GM20000 (cell line): ENCODE measurements at regions not wholly inside any gene's neighbourhood (a gene's known extent, or its start where the extent isn't known, plus 50 kb on each side); places are given as distances from the start of the nearest gene placed in this dataset.

Experiments
- DNase-seq: peaks from one replicate; pipeline ENCODE4 v3.0.0; 2012; ENCODE audit warnings: low spot score
- TF ChIP-seq, protein P1 (sequence below): IDR thresholded peaks from 2 replicates; pipeline ENCODE4 v1.5.1; 2012; ENCODE audit warnings: mild to moderate bottlenecking, control low read depth; ENCODE audit errors: extremely low read depth, missing control alignments

- TF ChIP-seq, protein P1, sequence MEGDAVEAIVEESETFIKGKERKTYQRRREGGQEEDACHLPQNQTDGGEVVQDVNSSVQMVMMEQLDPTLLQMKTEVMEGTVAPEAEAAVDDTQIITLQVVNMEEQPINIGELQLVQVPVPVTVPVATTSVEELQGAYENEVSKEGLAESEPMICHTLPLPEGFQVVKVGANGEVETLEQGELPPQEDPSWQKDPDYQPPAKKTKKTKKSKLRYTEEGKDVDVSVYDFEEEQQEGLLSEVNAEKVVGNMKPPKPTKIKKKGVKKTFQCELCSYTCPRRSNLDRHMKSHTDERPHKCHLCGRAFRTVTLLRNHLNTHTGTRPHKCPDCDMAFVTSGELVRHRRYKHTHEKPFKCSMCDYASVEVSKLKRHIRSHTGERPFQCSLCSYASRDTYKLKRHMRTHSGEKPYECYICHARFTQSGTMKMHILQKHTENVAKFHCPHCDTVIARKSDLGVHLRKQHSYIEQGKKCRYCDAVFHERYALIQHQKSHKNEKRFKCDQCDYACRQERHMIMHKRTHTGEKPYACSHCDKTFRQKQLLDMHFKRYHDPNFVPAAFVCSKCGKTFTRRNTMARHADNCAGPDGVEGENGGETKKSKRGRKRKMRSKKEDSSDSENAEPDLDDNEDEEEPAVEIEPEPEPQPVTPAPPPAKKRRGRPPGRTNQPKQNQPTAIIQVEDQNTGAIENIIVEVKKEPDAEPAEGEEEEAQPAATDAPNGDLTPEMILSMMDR = no peak
- no peak for DNase-seq
Measured at GRCh38 chr3:69588170-69588569, 151.1 kb upstream of the MITF start.

DNA sequence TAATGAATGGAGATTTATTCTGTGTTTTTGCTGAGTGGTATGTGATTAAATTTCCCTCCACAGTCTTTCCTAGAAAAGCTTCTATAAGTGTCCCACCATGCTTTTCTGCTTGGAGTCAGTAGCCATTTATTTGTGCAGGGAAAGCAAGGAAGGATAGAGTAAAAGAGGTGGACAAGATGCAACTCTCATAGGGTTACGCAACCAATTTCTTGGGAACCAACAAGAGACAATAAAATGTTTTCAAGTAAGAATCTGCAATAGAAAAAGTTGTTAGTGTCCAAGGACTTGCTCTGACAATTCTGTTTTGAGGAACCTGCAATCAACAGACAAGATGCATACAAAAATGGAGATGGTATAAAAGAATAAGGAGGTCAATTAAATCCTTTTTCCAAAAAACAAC is 153.8 kb upstream of the MITF start:
- no peak for DNase-seq
- TF ChIP-seq, protein P1 = no peak

DNA sequence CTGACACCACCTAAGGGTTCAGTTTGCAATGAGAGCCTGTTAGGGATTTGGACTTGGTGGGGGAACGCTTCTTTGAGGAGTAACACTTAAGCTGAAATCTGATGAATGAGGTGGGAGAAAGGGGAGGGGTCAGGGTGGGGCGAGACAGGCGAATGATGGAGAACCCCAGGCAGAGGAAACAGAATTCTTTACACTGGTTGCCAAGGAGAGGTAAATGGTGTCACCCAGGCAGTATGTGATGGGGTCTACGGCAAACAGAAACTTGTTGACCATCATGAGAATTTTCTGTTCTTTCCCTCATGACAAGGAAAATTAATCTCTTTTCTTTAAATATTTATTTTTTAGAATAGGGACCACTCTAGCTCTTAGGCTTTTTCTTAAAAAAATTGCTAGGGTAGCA is 157.2 kb upstream of the MITF start:
- TF ChIP-seq, protein P1 = no peak
- no peak for DNase-seq

DNA sequence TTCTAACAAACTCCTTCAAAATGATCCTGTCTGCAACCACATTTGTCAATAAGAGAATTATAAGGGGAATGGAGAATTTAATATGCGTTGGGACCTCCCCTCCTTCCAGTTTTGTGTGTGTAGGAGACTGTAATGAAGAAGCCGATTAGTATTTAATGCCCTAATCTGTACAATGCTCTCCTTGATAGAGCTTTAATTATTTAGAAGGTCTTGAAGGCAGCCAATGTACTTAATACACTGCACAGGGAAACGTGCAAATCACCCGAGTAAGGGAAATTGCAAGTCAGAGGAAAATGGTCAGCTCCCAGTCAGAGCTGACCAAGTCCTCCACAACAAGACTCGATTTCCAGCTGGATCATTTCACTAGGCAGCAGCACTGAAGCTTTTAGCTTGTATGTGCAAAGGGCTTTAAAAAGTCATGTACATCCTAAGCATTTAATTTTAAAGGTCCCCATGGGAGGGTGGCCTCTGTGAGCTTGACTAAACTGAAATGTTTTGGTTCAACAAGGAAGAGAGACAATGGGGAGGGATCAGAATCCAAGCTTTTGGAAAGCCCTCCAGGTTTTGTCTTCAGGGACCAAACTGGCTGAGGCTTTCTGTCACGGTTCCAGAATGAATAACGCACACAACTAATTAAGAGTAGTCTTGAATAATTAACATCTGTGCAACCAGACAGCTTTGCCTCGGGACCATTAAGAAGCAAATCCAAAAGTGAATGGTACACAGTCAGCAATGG is 159.8 kb upstream of the MITF start:
- no peak for DNase-seq
- TF ChIP-seq, protein P1 = no peak

- TF ChIP-seq, protein P1 = no peak
- no peak for DNase-seq
Measured at GRCh38 chr3:69569520-69569919, 169.7 kb upstream of the MITF start.

DNA sequence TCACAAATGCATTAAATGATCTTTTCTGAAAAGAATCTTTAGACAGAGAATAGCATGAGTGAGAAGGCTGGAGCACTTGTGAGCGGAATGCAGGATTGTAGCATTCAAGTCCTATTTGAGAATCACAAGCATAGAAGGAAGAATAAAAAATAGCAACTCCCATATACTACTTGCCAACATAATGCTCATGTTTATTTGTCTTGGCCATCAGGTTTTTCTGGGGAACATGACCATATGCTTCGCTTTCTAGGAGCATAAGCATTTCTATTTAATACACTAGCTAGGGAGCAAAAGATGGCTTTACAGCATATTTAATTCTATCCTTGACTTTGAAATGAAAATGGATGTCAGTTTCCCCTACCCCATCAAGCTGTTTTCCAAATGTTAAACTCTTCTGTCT is 170.3 kb upstream of the MITF start:
- no peak for DNase-seq
- TF ChIP-seq, protein P1 = no peak

- TF ChIP-seq, protein P1 = no peak
- no peak for DNase-seq
Measured at GRCh38 chr3:69568458-69568857, 170.8 kb upstream of the MITF start.
